Loucy (cell line): ENCODE measurements at regions not wholly inside any gene's neighbourhood (a gene's known extent, or its start where the extent isn't known, plus 50 kb on each side); places are given as distances from the start of the nearest gene placed in this dataset.

Experiments
- H2AFZ ChIP-seq: fragments of 200-600 bp; sonication (generic); 2 replicates; pipeline ENCODE4 v1.6.0; 2016; ENCODE audit warnings: antibody characterized with exemption, mild to moderate bottlenecking, low read length, moderate library complexity
- H3F3A ChIP-seq: fragments of 200-600 bp; 2 replicates; pipeline ENCODE4 v1.6.0; 2016; ENCODE audit warnings: antibody characterized with exemption, low read depth, mild to moderate bottlenecking
- H3K27me3 ChIP-seq: fragments of 200-600 bp; sonication (generic); 2 replicates; pipeline ENCODE4 v1.6.1; 2014; ENCODE audit warnings: low read length, mild to moderate bottlenecking; ENCODE audit not compliant: insufficient read depth, poor library complexity, severe bottlenecking
- H3K36me3 ChIP-seq: fragments of 200-600 bp; sonication (generic); 2 replicates; pipeline ENCODE4 v1.6.1; 2016; ENCODE audit warnings: low read length; ENCODE audit not compliant: insufficient read depth
- H3K4me1 ChIP-seq: fragments of 200-600 bp; sonication (generic); 2 replicates; pipeline ENCODE4 v1.5.1; 2014; ENCODE audit warnings: low read length, mild to moderate bottlenecking; ENCODE audit not compliant: insufficient read depth, poor library complexity, severe bottlenecking
- H3K4me2 ChIP-seq: fragments of 200-600 bp; sonication (generic); 2 replicates; pipeline ENCODE4 v1.6.0; 2014; ENCODE audit warnings: antibody characterized with exemption, low read length, low read depth, mild to moderate bottlenecking; ENCODE audit not compliant: poor library complexity, severe bottlenecking
- H3K4me3 ChIP-seq: fragments of 200-600 bp; sonication (generic); 2 replicates; pipeline ENCODE4 v1.5.1; 2014; ENCODE audit warnings: low read length, mild to moderate bottlenecking, mixed read lengths; ENCODE audit not compliant: poor library complexity, severe bottlenecking
- H3K79me2 ChIP-seq: fragments of 200-600 bp; sonication (generic); 2 replicates; pipeline ENCODE4 v1.6.1; 2014; ENCODE audit warnings: low read length; ENCODE audit not compliant: insufficient read depth
- H3K9ac ChIP-seq: fragments of 200-600 bp; sonication (generic); 2 replicates; pipeline ENCODE4 v1.6.0; 2014; ENCODE audit warnings: mild to moderate bottlenecking, low read depth, low read length, moderate library complexity; ENCODE audit not compliant: poor library complexity, severe bottlenecking
- H3K9me2 ChIP-seq: fragments of 200-600 bp; sonication (generic); replicated peaks from 2 replicates; pipeline ENCODE4 v1.6.1; 2016; ENCODE audit warnings: low read depth, low read length, mixed read lengths
- H3K9me3 ChIP-seq: fragments of 200-600 bp; sonication (generic); 2 replicates; pipeline ENCODE4 v1.6.1; 2014; ENCODE audit warnings: mild to moderate bottlenecking, antibody characterized with exemption, low read length, low read depth; ENCODE audit not compliant: insufficient read depth
- H4K20me1 ChIP-seq: fragments of 200-600 bp; sonication (generic); 2 replicates; pipeline ENCODE4 v1.6.0; 2014; ENCODE audit warnings: antibody characterized with exemption, low read length, mild to moderate bottlenecking; ENCODE audit not compliant: insufficient read depth, poor library complexity, severe bottlenecking
- CTCF ChIP-seq: fragments of 200-600 bp; sonication (generic); conservative IDR thresholded peaks from 2 replicates; pipeline ENCODE4 v1.5.1; 2014; ENCODE audit warnings: mild to moderate bottlenecking, antibody characterized with exemption, low read length
- EZH2phosphoT487 ChIP-seq: fragments of 200-600 bp; IDR thresholded peaks from 2 replicates; pipeline ENCODE4 v1.6.1; 2018; ENCODE audit warnings: antibody characterized with exemption, mild to moderate bottlenecking, moderate library complexity, borderline replicate concordance

- no peak overlapping the region for H3K4me3 ChIP-seq
- no peaks in the 10 kb centered on the region for H3K36me3 ChIP-seq
- no peaks in the 10 kb centered on the region for H3F3A ChIP-seq
- no peaks in the 10 kb centered on the region for H3K4me1 ChIP-seq
- no peak overlapping the region for H3K9ac ChIP-seq
- no peaks in the 10 kb centered on the region for H3K79me2 ChIP-seq
- no peak for TF ChIP-seq EZH2phosphoT487
- H3K27me3 ChIP-seq = no peaks in the 10 kb centered on the region
- no peak overlapping the region for H2AFZ ChIP-seq
- no peaks in the 10 kb centered on the region for H3K9me2 ChIP-seq
- H4K20me1 ChIP-seq = no peaks in the 10 kb centered on the region
- no peaks in the 10 kb centered on the region for H3K9me3 ChIP-seq
- H3K4me2 ChIP-seq = no peak overlapping the region
Measured at GRCh38 chr16:27728691-27729090, 178.7 kb downstream of the KATNIP start.

- no peaks in the 10 kb centered on the region for H3K36me3 ChIP-seq
- TF ChIP-seq EZH2phosphoT487 (no peak), CTCF (no peak)
Measured at GRCh38 chr16:27729516-27730304, 179.8 kb downstream of the KATNIP start.

GRCh38 chr16:27730661-27731210, 180.8 kb downstream of the KATNIP start:
- Histone ChIP-seq H3F3A (no peaks in the 10 kb centered on the region), H3K9me3 (no peaks in the 10 kb centered on the region), H3K4me2 (no peak overlapping the region), H3K4me1 (no peaks in the 10 kb centered on the region), H3K9me2 (no peaks in the 10 kb centered on the region), H3K79me2 (no peaks in the 10 kb centered on the region), H3K9ac (no peak overlapping the region), H3K27me3 (no peaks in the 10 kb centered on the region), H2AFZ (no peak overlapping the region), H3K36me3 (no peaks in the 10 kb centered on the region), H3K4me3 (no peak overlapping the region), H4K20me1 (no peaks in the 10 kb centered on the region)
- TF ChIP-seq CTCF (no peak), EZH2phosphoT487 (no peak)

More at GRCh38 chr16:27729516-27730304, 179.8 kb downstream of the KATNIP start:
- Histone ChIP-seq H3F3A (no peaks in the 10 kb centered on the region), H4K20me1 (no peaks in the 10 kb centered on the region), H3K4me3 (no peak overlapping the region), H3K27me3 (no peaks in the 10 kb centered on the region), H3K4me2 (no peak overlapping the region), H3K4me1 (no peaks in the 10 kb centered on the region), H3K9me2 (no peaks in the 10 kb centered on the region), H3K9ac (no peak overlapping the region), H3K79me2 (no peaks in the 10 kb centered on the region), H3K9me3 (no peaks in the 10 kb centered on the region), H2AFZ (no peak overlapping the region)
